Common myeloid progenitor, CD34-positive (primary cell): ENCODE measurements at regions not wholly inside any gene's neighbourhood (a gene's known extent, or its start where the extent isn't known, plus 50 kb on each side); places are given as distances from the start of the nearest gene placed in this dataset.

ENCODE experiments used
- CTCF ChIA-PET: fragments of 350-600 bp; sonication (Branson Sonifier 250); formaldehyde crosslinking; loops from one replicate; lab custom pipeline; 2021; ENCODE audit warnings: antibody characterized with exemption; lab: Charles Lee
- POLR2A ChIA-PET: fragments of 350-600 bp; sonication (Branson Sonifier 250); formaldehyde crosslinking; loops from one replicate; lab custom pipeline; 2021; ENCODE audit warnings: antibody characterized with exemption; lab: Charles Lee
- DNase-seq, 3 donors: peaks; one replicate each; pipeline versions ENCODE4 v3.0.0 to v3.0.0-alpha.2; 2013
- H3K27ac ChIP-seq, 2 experiments: 1 replicate in 1 of 2; 2 replicates in 1 of 2; pipeline ENCODE4 v1.7.0; 2013; ENCODE audit warnings: inconsistent platforms in 2 of 2, low read length in 2 of 2, mild to moderate bottlenecking in 2 of 2, low read depth in 1 of 2, moderate library complexity in 1 of 2; ENCODE audit not compliant: severe bottlenecking in 2 of 2, insufficient read depth in 1 of 2, poor library complexity in 1 of 2
- H3K27me3 ChIP-seq, 5 experiments: replicated peaks in 2 of 5; 1 replicate in 3 of 5; 2 replicates in 2 of 5; pipeline versions ENCODE4 v1.6.1 to v1.7.0; 2013; ENCODE audit warnings: low read length in 4 of 5, mild to moderate bottlenecking in 2 of 5, moderate library complexity in 2 of 5, inconsistent platforms in 1 of 5; ENCODE audit not compliant: insufficient read depth in 5 of 5, control insufficient read depth in 4 of 5
- H3K36me3 ChIP-seq, 4 experiments: 1 replicate in 2 of 4; 2 replicates in 2 of 4; pipeline versions ENCODE4 v1.6.1 to v1.7.0; 2013; ENCODE audit warnings: low read length in 3 of 4, control low read depth in 1 of 4, mild to moderate bottlenecking in 1 of 4; ENCODE audit not compliant: control insufficient read depth in 4 of 4, insufficient read depth in 4 of 4
- H3K4me1 ChIP-seq, 4 experiments: 1 replicate in 3 of 4; 2 replicates in 1 of 4; pipeline versions ENCODE4 v1.6.1 to v1.7.1; 2013; ENCODE audit warnings: low read length in 3 of 4, mild to moderate bottlenecking in 3 of 4, control low read depth in 1 of 4, inconsistent platforms in 1 of 4, moderate library complexity in 1 of 4; ENCODE audit not compliant: control insufficient read depth in 4 of 4, insufficient read depth in 4 of 4; ENCODE audit errors: control extremely low read depth in 1 of 4
- H3K4me3 ChIP-seq, 7 experiments: 1 replicate in 4 of 7; 2 replicates in 3 of 7; pipeline versions ENCODE4 v1.5.1 to v1.7.0; 2013; ENCODE audit warnings: mild to moderate bottlenecking in 7 of 7, low read length in 6 of 7, moderate library complexity in 6 of 7, inconsistent platforms in 2 of 7, low read depth in 2 of 7, control low read depth in 1 of 7; ENCODE audit not compliant: insufficient read depth in 4 of 7, control insufficient read depth in 1 of 7; ENCODE audit errors: extremely low read depth in 1 of 7
- H3K9me3 ChIP-seq, 5 experiments: 1 replicate in 4 of 5; 2 replicates in 1 of 5; pipeline versions ENCODE4 v1.6.1 to v1.7.1; 2013; ENCODE audit warnings: low read length in 4 of 5, mild to moderate bottlenecking in 2 of 5, inconsistent platforms in 1 of 5, low read depth in 1 of 5, moderate library complexity in 1 of 5; ENCODE audit not compliant: control insufficient read depth in 4 of 5, insufficient read depth in 2 of 5; ENCODE audit errors: control extremely low read depth in 1 of 5
- WGBS: methylation state at CpG from one replicate; pipeline ENCODE4 v1.1.5; 2013; ENCODE audit not compliant: insufficient coverage; 5-methylcytosine and 5-hydroxymethylcytosine counted together

- DNase-seq = no peak
- peaks cover 0 to 2% (median 0%) of the 10 kb centered on the region in 5 experiments for H3K9me3 ChIP-seq
- H3K4me1 ChIP-seq = no peaks in the 10 kb centered on the region
- WGBS = 91% methylated on average over 2 of the region's 3 CpGs
- POLR2A ChIA-PET = no interaction called here
- no peak overlapping the region for H3K27ac ChIP-seq
- H3K4me3 ChIP-seq = no peak overlapping the region
- no peaks in the 10 kb centered on the region for H3K36me3 ChIP-seq
- CTCF ChIA-PET = no interaction called here
- no peaks in the 10 kb centered on the region for H3K27me3 ChIP-seq
Measured at GRCh38 chr22:34324763-34325162, 404.5 kb upstream of the LARGE1 start.

GRCh38 chr22:34326901-34327300, 406.6 kb upstream of the LARGE1 start:
- CTCF ChIA-PET = no interaction called here
- no peak for DNase-seq
- H3K36me3 ChIP-seq = no peaks in the 10 kb centered on the region
- POLR2A ChIA-PET = no interaction called here
- H3K9me3 ChIP-seq = peaks cover 0 to 2% (median 0%) of the 10 kb centered on the region in 5 experiments
- H3K27me3 ChIP-seq = no peaks in the 10 kb centered on the region
- H3K4me1 ChIP-seq = no peaks in the 10 kb centered on the region
- no peak overlapping the region for H3K4me3 ChIP-seq
- H3K27ac ChIP-seq = no peak overlapping the region

- no peak overlapping the region for H3K27ac ChIP-seq
- H3K9me3 ChIP-seq = peaks cover 0 to 16% (median 2%) of the 10 kb centered on the region in 5 experiments
- no peaks in the 10 kb centered on the region for H3K36me3 ChIP-seq
- DNase-seq = no peak
- H3K4me3 ChIP-seq = no peak overlapping the region
- ChIA-PET CTCF (no interaction called here), POLR2A (no interaction called here)
- 98% methylated on average over 3 of the region's 4 CpGs for WGBS
- no peaks in the 10 kb centered on the region for H3K4me1 ChIP-seq
- no peaks in the 10 kb centered on the region for H3K27me3 ChIP-seq
Measured at GRCh38 chr22:34330432-34330831, 410.2 kb upstream of the LARGE1 start.

GRCh38 chr22:34333285-34333684, 413.0 kb upstream of the LARGE1 start:
- H3K27me3 ChIP-seq = no peaks in the 10 kb centered on the region
- 96% methylated on average over 4 of the region's 4 CpGs for WGBS
- H3K4me1 ChIP-seq = no peaks in the 10 kb centered on the region
- no peak overlapping the region for H3K4me3 ChIP-seq
- POLR2A ChIA-PET = no interaction called here
- CTCF ChIA-PET = no interaction called here
- DNase-seq = no peak
- H3K9me3 ChIP-seq = peaks cover 0 to 19% (median 4%) of the 10 kb centered on the region in 5 experiments
- H3K36me3 ChIP-seq = no peaks in the 10 kb centered on the region
- no peak overlapping the region for H3K27ac ChIP-seq

GRCh38 chr22:34334893-34335292, 414.6 kb upstream of the LARGE1 start:
- 91% methylated on average over 4 of the region's 5 CpGs for WGBS

GRCh38 chr22:34344702-34345101, 424.4 kb upstream of the LARGE1 start:
- no peak for DNase-seq
- H3K9me3 ChIP-seq = peaks cover 0 to 2% (median 0%) of the 10 kb centered on the region in 5 experiments
- H3K27ac ChIP-seq = no peak overlapping the region
- ChIA-PET CTCF (no interaction called here), POLR2A (no interaction called here)
- no peaks in the 10 kb centered on the region for H3K4me1 ChIP-seq
- H3K4me3 ChIP-seq = no peak overlapping the region
- WGBS = 60% methylated on average over 1 of the region's 1 CpG
- no peaks in the 10 kb centered on the region for H3K27me3 ChIP-seq
- no peaks in the 10 kb centered on the region for H3K36me3 ChIP-seq

More at GRCh38 chr22:34334893-34335292, 414.6 kb upstream of the LARGE1 start:
- Histone ChIP-seq H3K27me3 (no peaks in the 10 kb centered on the region), H3K27ac (no peak overlapping the region), H3K36me3 (no peaks in the 10 kb centered on the region), H3K9me3 (peaks cover 0 to 19% (median 4%) of the 10 kb centered on the region in 5 experiments), H3K4me1 (no peaks in the 10 kb centered on the region), H3K4me3 (no peak overlapping the region)
- ChIA-PET CTCF (no interaction called here), POLR2A (no interaction called here)
- peak in 2 of 3 donors; percentile 5 to 13 for DNase-seq

GRCh38 chr22:34354071-34354817, 434.0 kb upstream of the LARGE1 start:
- Histone ChIP-seq H3K4me1 (no peaks in the 10 kb centered on the region), H3K27ac (no peak overlapping the region), H3K9me3 (no peaks in the 10 kb centered on the region), H3K36me3 (no peaks in the 10 kb centered on the region), H3K4me3 (no peak overlapping the region), H3K27me3 (peaks cover 0 to 3% (median 0%) of the 10 kb centered on the region in 5 experiments)
- no peak for DNase-seq
- ChIA-PET POLR2A (no interaction called here), CTCF (no interaction called here)
- 75% methylated on average over 10 of the region's 12 CpGs for WGBS
